Osteoblast (primary cell): ENCODE measurements at regions not wholly inside any gene's neighbourhood (a gene's known extent, or its start where the extent isn't known, plus 50 kb on each side); places are given as distances from the start of the nearest gene placed in this dataset.
A peak's percentile ranks its signal among the peaks of the same experiment; 100 is the strongest.

Source experiments
- DNase-seq: peaks from one replicate; pipeline ENCODE4 v3.0.0; 2011; ENCODE audit warnings: low spot score, mixed read lengths; ENCODE audit not compliant: insufficient read length; ENCODE audit errors: missing footprints
- H2AFZ ChIP-seq: 2 replicates; pipeline ENCODE4 v1.6.0; 2011; ENCODE audit warnings: mild to moderate bottlenecking, low read length
- H3K27ac ChIP-seq: 2 replicates; pipeline ENCODE4 v1.5.1; 2011; ENCODE audit warnings: mild to moderate bottlenecking, low read depth, low read length, moderate library complexity
- H3K27me3 ChIP-seq: 2 replicates; pipeline ENCODE4 v1.6.0; 2012; ENCODE audit warnings: mild to moderate bottlenecking, control low read depth, inconsistent platforms, low read length, moderate library complexity; ENCODE audit not compliant: insufficient read depth
- H3K36me3 ChIP-seq: 2 replicates; pipeline ENCODE4 v1.5.1; 2011; ENCODE audit warnings: mild to moderate bottlenecking, low read length, control low read depth, moderate library complexity; ENCODE audit not compliant: insufficient read depth
- H3K4me1 ChIP-seq: 2 replicates; pipeline ENCODE4 v1.5.1; 2011; ENCODE audit warnings: mild to moderate bottlenecking, low read length, control low read depth, moderate library complexity; ENCODE audit not compliant: insufficient read depth
- H3K4me2 ChIP-seq: 2 replicates; pipeline ENCODE4 v1.6.0; 2011; ENCODE audit warnings: mild to moderate bottlenecking, low read length; ENCODE audit not compliant: insufficient read depth
- H3K4me3 ChIP-seq: fragments of 200-600 bp; sonication (generic); 3 replicates; pipeline ENCODE4 v1.5.1; 2012; ENCODE audit warnings: mild to moderate bottlenecking, low read length, inconsistent platforms; ENCODE audit not compliant: insufficient read depth
- H3K79me2 ChIP-seq: 2 replicates; pipeline ENCODE4 v1.6.0; 2012; ENCODE audit warnings: mild to moderate bottlenecking, low read length, control low read depth, inconsistent platforms; ENCODE audit not compliant: insufficient read depth
- H3K9me3 ChIP-seq: 2 replicates; pipeline ENCODE4 v1.5.1; 2011; ENCODE audit warnings: low read depth, low read length, control low read depth
- H4K20me1 ChIP-seq: 2 replicates; pipeline ENCODE4 v1.6.0; 2012; ENCODE audit warnings: mild to moderate bottlenecking, low read length, control low read depth; ENCODE audit not compliant: insufficient read depth
- CTCF ChIP-seq: IDR thresholded peaks from 2 replicates; pipeline ENCODE4 v1.5.1; 2011; ENCODE audit warnings: mild to moderate bottlenecking, low read depth, low read length, moderate library complexity; ENCODE audit errors: extremely low read depth

- no peak overlapping the region for H3K4me2 ChIP-seq
- TF ChIP-seq CTCF = no peak
Measured at GRCh38 chr15:92813485-92813884, 86.6 kb upstream of the CHD2 start.

GRCh38 chr15:92817339-92817886 is 82.7 kb upstream of the CHD2 start:
- Histone ChIP-seq H3K4me2 (no peak overlapping the region), H3K36me3 (no peaks in the 10 kb centered on the region), H3K9me3 (no peaks in the 10 kb centered on the region), H3K27ac (no peak overlapping the region), H2AFZ (peak overlapping the region; percentile 65), H3K4me3 (no peak overlapping the region), H4K20me1 (no peaks in the 10 kb centered on the region), H3K27me3 (no peaks in the 10 kb centered on the region), H3K79me2 (no peaks in the 10 kb centered on the region), H3K4me1 (peaks cover 21% of the 10 kb centered on the region)
- DNase-seq = no peak
- no peak for TF ChIP-seq CTCF

More at GRCh38 chr15:92813485-92813884, 86.6 kb upstream of the CHD2 start:
- H4K20me1 ChIP-seq = no peaks in the 10 kb centered on the region
- H2AFZ ChIP-seq = no peak overlapping the region
- no peak for DNase-seq
- no peaks in the 10 kb centered on the region for H3K9me3 ChIP-seq
- peaks cover 22% of the 10 kb centered on the region for H3K4me1 ChIP-seq
- no peak overlapping the region for H3K4me3 ChIP-seq
- no peaks in the 10 kb centered on the region for H3K27me3 ChIP-seq
- no peak overlapping the region for H3K27ac ChIP-seq
- H3K79me2 ChIP-seq = peaks cover 3% of the 10 kb centered on the region
- no peaks in the 10 kb centered on the region for H3K36me3 ChIP-seq

- Histone ChIP-seq H3K4me1 (peaks cover 21% of the 10 kb centered on the region), H3K9me3 (no peaks in the 10 kb centered on the region), H3K4me3 (peak overlapping the region; percentile 70), H3K79me2 (no peaks in the 10 kb centered on the region), H2AFZ (peak overlapping the region; percentile 94), H3K27ac (peak overlapping the region; percentile 74), H3K36me3 (no peaks in the 10 kb centered on the region), H4K20me1 (no peaks in the 10 kb centered on the region), H3K4me2 (peak overlapping the region; percentile 88), H3K27me3 (no peaks in the 10 kb centered on the region)
- TF ChIP-seq CTCF = no peak
- peak; percentile 26 for DNase-seq
Measured at GRCh38 chr15:92818651-92819277, 81.4 kb upstream of the CHD2 start.
